K562 (cell line): ENCODE measurements at regions not wholly inside any gene's neighbourhood (a gene's known extent, or its start where the extent isn't known, plus 50 kb on each side); places are given as distances from the start of the nearest gene placed in this dataset.

ENCODE experiments used
- ATAC-seq: fragments of 200-7000 bp; cut with Tn5 transposase; 3 replicates; pipeline ENCODE4 v1.9.1; 2020; ENCODE audit warnings: moderate library complexity
- BruUV-seq: library from RNA; stranded (reverse); fragments of 400-500 nt; replicated peaks from 2 replicates; lab custom pipeline; 2021; lab: Mats Ljungman, UMichigan
- CTCF ChIA-PET: fragments of 300-600 bp; formaldehyde crosslinking; extraction: SDS; loops from one replicate; lab custom pipeline; 2021; ENCODE audit warnings: low intra/inter-chr PET ratio; lab: Yijun Ruan, JAX
- POLR2A ChIA-PET: fragments of 300-600, 350-650 bp; sonication (Branson Sonifier 250); formaldehyde crosslinking; extraction: SDS; loops from one replicate; lab custom pipeline; 2021; ENCODE audit warnings: antibody characterized with exemption, inconsistent platforms; lab: Yijun Ruan, JAX
- DNase-seq, 4 experiments: peaks; one replicate each; pipeline versions ENCODE4 v3.0.0 to v3.0.0-alpha.2; 2011 to 2018; ENCODE audit warnings: low spot score in 3 of 4, mixed read lengths in 3 of 4; ENCODE audit errors: extremely low read depth in 1 of 4
- FAIRE-seq: peaks from 2 replicates; lab custom pipeline; 2011; peaks lifted over from hg19 to GRCh38; lab: Jason Lieb, UNC
- H2AFZ ChIP-seq: 2 replicates; pipeline ENCODE4 v1.6.0; 2011; ENCODE audit warnings: low read depth, low read length, control low read depth, inconsistent platforms
- H3K27ac ChIP-seq: fragments of 200-600 bp; 3 replicates; pipeline ENCODE4 v1.8.0; 2011; ENCODE audit warnings: low read depth, mild to moderate bottlenecking, control low read depth, inconsistent platforms, low read length, moderate library complexity, mixed read lengths; ENCODE audit errors: extremely low read depth
- H3K27me3 ChIP-seq, 2 experiments: fragments of 300-600 bp in 1 of 2; 2 replicates in 1 of 2; 3 replicates in 1 of 2; pipeline versions ENCODE4 v1.6.0 to v1.8.0; 2011; ENCODE audit warnings: inconsistent platforms in 2 of 2, low read length in 2 of 2, mild to moderate bottlenecking in 1 of 2, mixed read lengths in 1 of 2, moderate library complexity in 1 of 2; ENCODE audit not compliant: control insufficient read depth in 2 of 2, insufficient read depth in 2 of 2
- H3K36me3 ChIP-seq: fragments of 300-600 bp; 3 replicates; pipeline ENCODE4 v1.8.0; 2011; ENCODE audit warnings: mild to moderate bottlenecking, low read length, inconsistent platforms; ENCODE audit not compliant: control insufficient read depth, insufficient read depth
- H3K4me1 ChIP-seq, 2 experiments: fragments of 200-600 bp in 1 of 2; replicated peaks in 1 of 2; 2 replicates in 1 of 2; 3 replicates in 1 of 2; pipeline versions ENCODE4 v1.5.1 to v1.8.0; 2011; ENCODE audit warnings: inconsistent platforms in 2 of 2, low read length in 2 of 2, mild to moderate bottlenecking in 1 of 2, mixed read lengths in 1 of 2, moderate library complexity in 1 of 2; ENCODE audit not compliant: control insufficient read depth in 2 of 2, insufficient read depth in 2 of 2
- H3K4me2 ChIP-seq: 2 replicates; pipeline ENCODE4 v1.6.1; 2011; ENCODE audit warnings: low read length, control low read depth, inconsistent platforms, mixed read lengths; ENCODE audit not compliant: insufficient read depth
- H3K4me3 ChIP-seq: fragments of 200-600 bp; sonication (generic), shearing (Covaris generic); 2 replicates; pipeline ENCODE4 v1.5.1; 2016; ENCODE audit warnings: control low read depth, inconsistent platforms
- H3K79me2 ChIP-seq: fragments of 200-600 bp; 3 replicates; pipeline ENCODE4 v1.8.0; 2011; ENCODE audit warnings: low read length, inconsistent platforms; ENCODE audit not compliant: control insufficient read depth, insufficient read depth
- H3K9ac ChIP-seq, 2 experiments: 2 replicates each; pipeline versions ENCODE4 v1.6.0 to v1.6.1; 2011; ENCODE audit warnings: low read depth in 2 of 2, low read length in 2 of 2, control low read depth in 1 of 2, inconsistent platforms in 1 of 2, mild to moderate bottlenecking in 1 of 2, mixed read lengths in 1 of 2; ENCODE audit not compliant: insufficient read depth in 1 of 2
- H3K9me1 ChIP-seq: one replicate; pipeline ENCODE4 v1.6.0; 2011; ENCODE audit warnings: inconsistent platforms, mild to moderate bottlenecking, low read length, moderate library complexity; ENCODE audit not compliant: control insufficient read depth, insufficient read depth
- H3K9me3 ChIP-seq: replicated peaks from 2 replicates; pipeline ENCODE4 v1.5.1; 2011; ENCODE audit warnings: low read depth, low read length, inconsistent platforms; ENCODE audit not compliant: control insufficient read depth, insufficient read depth
- H4K20me1 ChIP-seq: replicated peaks from 2 replicates; pipeline ENCODE4 v1.6.1; 2011; ENCODE audit warnings: low read length, inconsistent platforms, mixed read lengths; ENCODE audit not compliant: control insufficient read depth, insufficient read depth
- CHCHD3 ChIP-seq: fragments of 250-450 bp; sonication (Bioruptor Pico); IDR thresholded peaks from 2 replicates; pipeline ENCODE4 v2.1.2; 2022; ENCODE audit warnings: mild to moderate bottlenecking
- HDAC2 ChIP-seq: fragments of 450-650 bp; IDR thresholded peaks from 2 replicates; pipeline ENCODE4 v1.6.1; 2016; ENCODE audit warnings: mild to moderate bottlenecking
- HDAC8 ChIP-seq: fragments of 450-650 bp; IDR thresholded peaks from 2 replicates; pipeline ENCODE4 v1.6.1; 2016; ENCODE audit warnings: mild to moderate bottlenecking, missing genetic modification characterization, moderate library complexity, missing compliant biosample characterization
- KLF10 ChIP-seq: fragments of 250-450 bp; sonication (Bioruptor Pico); IDR thresholded peaks from 2 replicates; pipeline ENCODE4 v1.6.1; 2021; ENCODE audit warnings: matching md5 sums
- PKNOX1 ChIP-seq: fragments of 450-650 bp; IDR thresholded peaks from 2 replicates; pipeline ENCODE4 v1.6.1; 2016
- RCOR1 ChIP-seq, 2 experiments: IDR thresholded peaks; 2 replicates each; pipeline ENCODE4 v1.6.1; 2012; ENCODE audit warnings: low read depth in 2 of 2, low read length in 2 of 2, borderline replicate concordance in 1 of 2, improper control_type of control experiment in 1 of 2
- TSC22D4 ChIP-seq: fragments of 450-650 bp; IDR thresholded peaks from 2 replicates; pipeline ENCODE4 v1.6.1; 2016; ENCODE audit warnings: missing genetic modification characterization, missing biosample characterization, control low read depth
- ZBTB9 ChIP-seq: fragments of 450-650 bp; formaldehyde crosslinking; IDR thresholded peaks from 2 replicates; pipeline ENCODE4 v1.4.0; 2020; ENCODE audit warnings: mild to moderate bottlenecking, moderate library complexity
- ZNF197 ChIP-seq: fragments of 200-800 bp; sonication (Bioruptor generic); IDR thresholded peaks from 2 replicates; pipeline ENCODE4 v1.6.1; 2016; ENCODE audit warnings: low read depth, missing genetic modification characterization, missing compliant biosample characterization
- ZNF398 ChIP-seq: fragments of 250-450 bp; sonication (Bioruptor Pico); IDR thresholded peaks from 2 replicates; pipeline ENCODE4 v1.8.0; 2021; ENCODE audit warnings: moderate library complexity, mild to moderate bottlenecking, inconsistent platforms
- ZNF778 ChIP-seq: fragments of 450-650 bp; formaldehyde crosslinking; IDR thresholded peaks from 2 replicates; pipeline ENCODE4 v1.4.0; 2020; ENCODE audit warnings: mild to moderate bottlenecking, moderate library complexity
- WGBS: fragments of 100-300 bp; shearing (Covaris generic); methylation state at CpG from one replicate; pipeline ENCODE4 v1.1.6; 2016; ENCODE audit warnings: low coverage, mixed read lengths; ENCODE audit not compliant: insufficient coverage; ENCODE audit errors: missing lambda C conversion rate; 5-methylcytosine and 5-hydroxymethylcytosine counted together
- in situ Hi-C: fragments of 300-500 bp; cut with MboI; formaldehyde crosslinking; loops from 4 replicates; pipeline ENCODE4 v1.15.0; 2018; ENCODE audit warnings: inconsistent platforms, mixed read lengths
- intact Hi-C: fragments of 100-400 bp; cut with micrococcal nuclease; formaldehyde crosslinking; loops from 2 replicates; pipeline ENCODE4 v1.14.2; 2022

- ATAC-seq: no peak
- in situ Hi-C loops: no loop called here
Measured at GRCh38 chr12:130086248-130086647, 76.0 kb upstream of the FZD10 start.

GRCh38 chr12:130086797-130087196 is 75.5 kb upstream of the FZD10 start:
- H4K20me1 ChIP-seq: no peaks in the 10 kb centered on the region; the same call in 1 of the 2 replicates
- no peak overlapping the region for H3K4me2 ChIP-seq
- no peak overlapping the region for H3K9ac ChIP-seq
- no TSS peak for BruUV-seq
- H3K36me3 ChIP-seq: no peaks in the 10 kb centered on the region
- in situ Hi-C loops: no loop called here
- no peak for DNase-seq
- H3K9me1 ChIP-seq: no peaks in the 10 kb centered on the region
- no peaks in the 10 kb centered on the region for H3K4me1 ChIP-seq
- H3K79me2 ChIP-seq: no peaks in the 10 kb centered on the region
- CTCF ChIA-PET: no interaction called here
- POLR2A ChIA-PET: interaction anchor here (0.6 to 0.9 kb wide), 3 partner anchors 12 to 529 kb away, joined by 3 read pairs; no protein-coding TSS in a partner anchor
- WGBS: 0% methylated on average over 8 of the region's 8 CpGs
- ATAC-seq: no peak
- H2AFZ ChIP-seq: no peak overlapping the region
- H3K27ac ChIP-seq: no peak overlapping the region
- H3K27me3 ChIP-seq: peaks cover 0 to 43% of the 10 kb centered on the region in 2 experiments; a peak in 3 of 5 replicates
- FAIRE-seq: no peak
- no peak overlapping the region for H3K4me3 ChIP-seq
- intact Hi-C loops: no loop called here
- no peaks in the 10 kb centered on the region; the same call in 1 of the 2 replicates for H3K9me3 ChIP-seq
- TF ChIP-seq HDAC8 (no peak), ZNF778 (no peak), TSC22D4 (tag) (no peak), KLF10 (CRISPR knock-in tag) (no peak), CHCHD3 (CRISPR knock-in tag) (no peak), ZNF197 (no peak), PKNOX1 (no peak), ZNF398 (CRISPR knock-in tag) (no peak), RCOR1 (IDR thresholded peaks at IDR 0.05; ENCODE audit: borderline replicate concordance in 1 of 2, low read depth in 2 of 2, low read length in 2 of 2) (no peak)

More at GRCh38 chr12:130086248-130086647, 76.0 kb upstream of the FZD10 start:
- POLR2A ChIA-PET: interaction anchor here (0.6 to 0.9 kb wide), 3 partner anchors 12 to 530 kb away, joined by 3 read pairs; no protein-coding TSS in a partner anchor
- CTCF ChIA-PET: no interaction called here
- Histone ChIP-seq H3K4me1 (no peaks in the 10 kb centered on the region), H3K36me3 (no peaks in the 10 kb centered on the region), H4K20me1 (no peaks in the 10 kb centered on the region; the same call in 1 of the 2 replicates), H3K9me1 (no peaks in the 10 kb centered on the region), H3K4me2 (no peak overlapping the region), H3K9me3 (no peaks in the 10 kb centered on the region), H3K9ac (no peak overlapping the region), H3K27me3 (peaks cover 3 to 47% of the 10 kb centered on the region in 2 experiments; a peak in 4 of 5 replicates), H2AFZ (no peak overlapping the region), H3K4me3 (no peak overlapping the region), H3K27ac (no peak overlapping the region), H3K79me2 (no peaks in the 10 kb centered on the region)
- 2% methylated on average over 11 of the region's 11 CpGs for WGBS
- intact Hi-C loops: no loop called here
- TF ChIP-seq ZBTB9 (CRISPR knock-in tag): no peak
- TF ChIP-seq HDAC2: no peak
- FAIRE-seq (no peak), DNase-seq (no peak)
- no TSS peak for BruUV-seq
